GM18499 (cell line): ENCODE measurements at regions not wholly inside any gene's neighbourhood (a gene's known extent, or its start where the extent isn't known, plus 50 kb on each side); places are given as distances from the start of the nearest gene placed in this dataset.
A peak's percentile ranks its signal among the peaks of the same experiment; 100 is the strongest.

Source experiments
- ATAC-seq: cut with Tn5 transposase; IDR thresholded peaks from one replicate; pipeline ENCODE4 v1.9.1; 2021; ENCODE audit warnings: moderate number of reproducible peaks; ENCODE audit not compliant: insufficient read depth, unreplicated experiment

DNA sequence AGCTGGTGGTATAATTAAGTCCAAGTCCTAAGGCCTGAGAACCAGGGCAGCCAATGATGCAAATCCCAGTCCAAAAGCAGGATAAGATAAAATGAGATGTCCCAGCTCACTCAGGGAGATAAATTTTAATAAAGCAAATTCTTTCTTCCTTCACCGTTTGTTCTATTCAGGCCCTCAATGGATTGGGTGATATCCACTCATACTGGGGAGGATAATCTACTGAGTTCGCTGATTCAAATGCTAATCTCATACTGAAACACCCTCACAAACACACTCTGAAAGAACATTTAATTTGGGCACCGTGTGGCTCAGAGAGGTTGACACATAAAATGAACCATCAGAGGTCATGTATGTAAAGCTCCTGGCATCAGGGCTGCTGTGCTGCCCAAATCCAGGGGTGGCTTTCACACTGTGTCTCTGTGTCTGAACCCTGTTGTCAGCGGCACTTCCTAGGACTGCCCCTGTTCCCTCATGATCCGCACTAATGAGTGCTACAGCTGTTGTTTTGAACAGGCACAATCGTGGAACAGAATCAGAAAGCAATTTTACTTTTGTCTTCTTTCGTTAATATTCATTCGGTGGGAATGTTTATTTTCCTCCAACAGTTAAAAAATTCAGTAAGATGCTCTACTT, 428.5 kb upstream of the FBXO33 start:
- ATAC-seq: no peak

DNA sequence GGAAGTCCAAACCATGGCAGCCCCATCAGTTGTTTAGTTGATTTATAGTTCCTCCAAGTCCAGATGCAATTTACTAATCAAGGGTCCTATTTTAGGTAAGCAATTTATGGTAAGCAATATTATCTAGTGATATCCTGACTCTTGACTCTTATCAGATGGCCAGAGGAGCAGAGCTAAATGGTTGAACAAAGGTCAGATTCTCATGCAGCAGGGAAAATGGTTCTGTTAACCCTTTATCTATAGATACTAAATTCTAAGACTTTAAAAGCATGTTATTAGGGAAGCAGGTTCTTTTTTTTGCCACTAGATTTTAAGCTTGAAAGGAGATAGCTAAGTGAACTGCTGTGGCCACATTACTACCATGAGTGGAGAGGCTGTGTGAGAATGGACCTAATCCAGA, 427.1 kb upstream of the FBXO33 start:
- no peak for ATAC-seq

DNA sequence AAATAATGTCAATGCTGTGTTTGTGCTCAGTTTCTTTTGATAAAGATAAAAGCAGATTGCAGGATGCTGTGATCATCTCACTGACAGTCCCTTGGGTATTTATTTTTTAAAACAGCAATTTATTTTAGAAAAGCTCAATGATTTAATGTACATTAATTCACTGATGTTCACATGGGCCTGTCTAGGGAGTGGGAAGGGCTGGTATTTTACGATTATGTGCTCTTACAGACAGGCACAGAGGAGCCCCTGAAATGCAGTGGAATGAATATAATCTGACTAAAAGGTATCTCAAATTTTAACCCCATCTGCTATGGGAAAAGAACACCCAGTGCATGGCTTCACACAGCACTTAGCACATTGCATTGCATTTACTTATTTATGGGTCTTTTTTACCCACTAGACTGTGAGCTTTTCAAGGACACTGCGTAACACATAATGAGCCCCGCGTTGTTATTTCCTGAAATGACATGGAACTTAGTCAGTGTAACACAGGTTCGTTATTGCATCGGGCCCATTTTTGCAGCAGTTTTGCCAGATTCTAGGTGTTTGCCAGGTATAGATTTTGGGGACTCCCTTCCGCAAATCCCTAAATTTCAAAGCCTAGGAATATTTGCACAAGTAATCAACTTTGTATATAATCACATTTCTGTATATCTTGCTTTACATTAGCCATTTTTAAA, 425.3 kb upstream of the FBXO33 start:
- ATAC-seq: no peak

DNA sequence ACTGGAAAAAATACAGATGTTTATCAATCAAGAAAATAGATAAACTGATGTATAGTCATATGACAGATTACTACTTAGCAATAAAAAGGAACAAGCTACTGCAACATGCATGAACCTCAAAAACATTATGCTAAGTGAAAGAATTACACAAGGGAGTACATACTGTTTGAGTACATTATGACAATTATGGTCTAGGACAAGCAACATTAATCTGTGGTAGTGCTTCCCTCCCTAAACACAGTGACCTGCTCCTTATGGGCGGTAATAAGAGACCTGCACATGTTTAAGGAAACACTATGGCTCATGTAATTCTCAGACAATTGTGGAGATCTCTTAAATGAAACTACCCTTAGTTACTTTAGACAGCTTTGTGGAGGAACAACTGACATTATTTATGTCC, 421.2 kb upstream of the FBXO33 start:
- no peak for ATAC-seq

DNA sequence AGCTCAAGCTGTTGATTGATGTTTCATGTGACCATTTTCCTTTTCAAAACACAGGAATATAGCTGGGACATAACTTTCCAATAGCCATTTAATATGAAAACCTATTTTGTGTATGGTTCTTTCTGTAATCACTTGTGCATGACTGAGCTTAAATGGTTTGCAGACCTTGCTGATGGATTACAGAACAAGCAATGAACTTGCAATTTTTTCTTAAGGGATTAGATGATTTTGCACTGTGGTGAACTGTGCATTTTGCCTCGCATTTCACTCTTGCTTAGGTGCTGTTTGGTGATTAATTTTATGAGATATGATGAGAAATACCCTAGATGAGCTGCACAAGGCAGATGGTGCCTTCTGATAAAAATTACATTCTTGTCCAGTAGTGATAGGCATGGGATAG, 419.0 kb upstream of the FBXO33 start:
- ATAC-seq: no peak

DNA sequence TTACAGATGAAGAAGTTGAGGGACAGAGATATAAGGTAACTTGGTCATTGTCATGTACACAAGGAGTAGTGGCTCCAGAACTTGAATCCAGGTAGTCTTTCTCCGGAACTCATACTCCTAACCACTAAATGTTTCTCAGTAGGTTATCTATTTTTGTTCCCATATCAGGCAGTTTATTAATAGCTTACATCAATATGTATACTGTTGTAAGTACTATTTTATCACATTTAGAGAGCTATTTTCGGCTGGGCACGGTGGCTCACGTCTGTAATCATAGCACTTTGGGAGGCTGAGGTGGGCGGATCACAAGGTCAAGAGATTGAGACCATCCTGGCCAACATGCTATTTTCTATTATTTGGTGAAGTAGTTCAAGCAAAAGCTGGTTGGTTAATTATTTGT, 415.6 kb upstream of the FBXO33 start:
- ATAC-seq: no peak

DNA sequence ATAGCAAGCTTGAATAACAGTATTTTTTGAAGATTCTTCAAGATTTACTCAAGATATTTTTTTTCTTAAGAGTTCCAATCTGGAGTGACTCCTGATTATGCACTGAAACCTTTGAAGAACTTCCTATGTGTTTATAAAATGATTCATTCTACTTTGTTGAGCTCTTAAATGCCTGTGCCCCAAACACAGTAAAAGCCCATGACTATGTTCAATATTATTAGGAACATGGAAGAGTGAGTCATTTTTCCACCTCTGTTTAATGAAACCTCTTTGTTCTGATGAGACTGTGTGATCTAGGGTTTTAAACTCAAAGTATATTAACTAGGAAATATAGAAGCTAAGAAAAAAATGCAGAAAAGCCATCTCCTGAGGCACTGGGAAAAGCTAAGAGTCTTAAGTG, 415.0 kb upstream of the FBXO33 start:
- ATAC-seq: no peak

DNA sequence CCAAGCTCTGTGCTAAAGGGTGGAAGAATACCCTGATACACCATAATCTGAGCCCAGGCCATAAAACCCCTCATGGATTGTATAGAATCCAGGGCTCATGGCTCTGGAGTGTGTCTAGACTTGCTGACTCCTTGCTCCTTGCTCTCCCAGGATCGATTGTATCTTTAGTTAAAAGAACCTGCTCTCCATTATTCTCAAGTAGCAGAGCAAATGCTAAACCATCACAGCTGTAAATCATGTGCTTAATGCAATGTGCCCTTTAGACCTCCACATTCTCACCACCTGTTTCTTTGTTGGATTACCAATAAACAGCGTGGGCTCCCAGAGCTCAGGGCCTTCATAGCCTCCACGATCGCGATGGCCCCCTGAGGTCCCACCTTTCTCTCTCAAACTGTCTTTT, 411.6 kb upstream of the FBXO33 start:
- ATAC-seq: no peak

DNA sequence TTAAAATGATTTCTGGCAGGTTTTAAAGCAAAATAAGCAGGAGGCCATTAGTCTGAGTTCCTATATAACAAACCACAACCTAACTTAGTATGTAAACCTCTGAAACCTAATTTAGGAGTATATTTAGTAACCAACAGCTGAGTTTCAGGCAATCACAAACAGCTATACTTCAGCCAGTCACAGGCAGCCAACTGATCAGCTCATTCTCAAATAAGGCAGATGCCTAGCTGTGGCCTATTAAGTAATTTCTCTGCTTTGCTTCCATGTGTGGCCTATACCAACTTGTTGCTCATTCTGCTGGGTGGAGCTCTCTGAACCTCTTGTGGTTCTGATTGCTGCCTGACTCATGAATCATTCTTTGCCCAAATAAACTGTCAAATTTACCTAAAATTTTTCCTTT, 408.9 kb upstream of the FBXO33 start:
- ATAC-seq: no peak

DNA sequence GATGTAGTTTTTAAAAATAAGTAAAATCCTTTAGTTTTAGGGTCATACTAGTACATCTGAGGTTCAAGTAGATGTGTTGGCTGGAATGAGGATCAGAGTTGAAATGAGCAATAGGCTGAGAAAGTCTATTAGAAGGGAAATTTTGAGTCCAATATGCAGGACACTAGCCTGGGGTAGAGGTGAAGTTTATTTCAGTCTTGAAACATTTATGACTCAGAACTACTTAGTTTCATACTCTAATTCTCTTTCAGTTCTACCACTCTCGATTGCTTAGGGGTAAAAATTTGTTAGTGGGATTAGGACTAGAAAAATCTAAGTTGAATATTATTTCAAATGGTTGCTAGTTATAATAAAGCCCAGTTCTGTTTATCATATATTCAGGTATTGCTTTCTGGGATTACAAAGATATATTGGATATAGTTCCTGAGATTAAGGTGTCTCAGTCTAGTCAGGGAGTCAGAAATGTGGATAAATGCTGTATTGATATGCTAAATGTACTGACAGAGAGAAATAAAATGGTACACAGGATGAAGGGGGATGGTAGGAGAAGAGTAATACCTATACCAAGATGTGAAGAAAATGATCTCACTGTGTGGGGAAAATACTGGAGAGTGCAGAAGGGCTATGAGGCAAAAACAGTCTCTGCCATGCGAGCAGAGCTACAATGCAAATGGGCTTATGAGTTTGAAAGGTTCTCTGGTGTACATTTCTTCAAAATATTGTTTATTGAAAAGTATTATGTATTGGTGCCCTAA, 395.8 kb upstream of the FBXO33 start:
- ATAC-seq: peak; percentile 99

DNA sequence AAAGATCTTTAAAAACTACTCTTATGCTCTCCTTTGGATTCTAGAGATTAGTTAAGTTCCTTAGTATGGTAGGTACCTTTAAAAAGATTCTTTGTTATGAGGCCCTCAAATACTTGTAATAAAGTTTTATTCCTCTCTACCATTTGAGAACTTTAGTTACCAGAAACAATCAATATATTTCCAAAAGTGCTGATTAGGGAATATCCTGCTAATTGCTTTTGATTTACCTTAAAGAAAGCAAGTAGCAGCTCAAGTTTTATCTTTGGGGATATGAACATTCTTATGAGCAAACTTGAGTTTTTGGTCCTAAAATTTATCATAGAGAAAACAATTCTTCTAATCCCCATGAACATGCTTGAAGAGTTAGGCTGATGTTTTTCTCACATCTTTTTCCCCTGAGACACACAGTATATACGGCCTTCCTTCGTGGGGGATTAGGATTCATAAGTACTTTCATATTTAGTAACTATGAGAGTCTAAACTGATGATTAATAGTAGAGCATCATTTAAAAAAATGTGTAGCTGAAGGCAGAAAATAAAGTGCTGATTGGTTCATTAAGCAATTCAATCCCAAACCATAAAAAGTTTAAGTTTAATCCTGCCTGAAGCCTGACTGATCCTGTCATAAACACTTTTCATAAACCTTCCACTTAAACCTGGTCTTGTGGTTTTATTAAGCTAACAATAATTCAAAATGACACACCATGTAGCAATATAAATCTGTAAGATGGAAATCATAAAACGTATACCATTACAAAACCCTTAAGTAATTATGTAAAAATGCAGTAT, 380.5 kb upstream of the FBXO33 start:
- no peak for ATAC-seq

DNA sequence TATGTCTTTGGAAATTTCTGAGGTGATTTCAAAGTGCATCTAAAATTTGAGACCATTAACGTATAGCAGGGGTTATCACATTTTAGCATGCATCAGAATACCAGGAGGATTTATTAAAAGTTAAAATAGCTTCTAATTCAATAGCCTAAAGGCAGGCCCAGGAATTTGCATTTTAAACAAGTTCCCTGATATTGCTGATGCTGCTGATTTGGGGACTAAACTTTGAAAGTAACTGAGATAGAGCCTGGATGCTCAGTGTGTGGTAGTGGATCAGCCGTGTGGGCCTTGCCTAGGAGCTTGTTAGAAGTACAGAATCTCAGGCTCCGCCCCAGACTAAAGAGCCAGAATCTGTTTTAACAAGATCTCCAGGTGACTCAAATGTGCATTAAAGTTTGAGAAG, 375.0 kb upstream of the FBXO33 start:
- no peak for ATAC-seq

DNA sequence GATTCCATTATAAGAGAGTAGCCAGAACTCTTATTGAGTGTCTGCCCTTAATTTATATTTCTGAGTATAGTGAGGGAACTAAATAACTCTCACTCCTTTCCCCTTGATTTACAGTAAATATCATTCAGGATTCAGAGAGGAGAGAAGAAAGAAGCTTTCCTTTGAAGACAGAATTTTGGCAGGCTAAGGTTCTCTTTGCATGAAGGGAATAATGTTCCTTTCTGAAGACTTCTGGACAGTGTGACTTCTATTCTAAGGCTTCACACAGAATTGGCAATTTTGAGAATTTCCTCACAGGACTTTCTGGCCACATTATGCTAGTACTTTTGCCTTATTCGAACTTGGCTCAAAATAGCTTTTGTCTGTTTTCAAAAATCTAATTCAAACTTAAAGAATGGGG, 352.2 kb upstream of the FBXO33 start:
- ATAC-seq: no peak

DNA sequence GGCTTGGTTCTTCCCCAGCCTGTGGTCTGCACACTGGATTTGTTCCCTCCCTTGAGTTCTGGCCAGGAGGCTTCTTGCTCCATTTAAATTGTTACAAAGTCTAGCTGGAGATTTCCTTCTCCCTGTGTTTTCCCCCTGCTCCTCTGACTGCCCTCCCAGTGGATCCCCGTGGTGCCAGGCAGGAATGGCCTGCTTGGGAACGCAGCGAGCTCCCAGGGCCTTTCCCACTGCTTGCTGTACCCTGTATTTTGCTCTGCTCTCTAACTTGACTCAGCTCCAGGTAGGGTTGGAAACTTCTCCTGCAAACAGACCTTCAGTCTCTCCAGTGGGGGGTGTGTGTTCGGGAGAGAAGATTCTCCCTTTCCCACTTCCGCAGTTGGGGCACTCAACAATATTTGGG, 349.2 kb upstream of the FBXO33 start:
- ATAC-seq: no peak

DNA sequence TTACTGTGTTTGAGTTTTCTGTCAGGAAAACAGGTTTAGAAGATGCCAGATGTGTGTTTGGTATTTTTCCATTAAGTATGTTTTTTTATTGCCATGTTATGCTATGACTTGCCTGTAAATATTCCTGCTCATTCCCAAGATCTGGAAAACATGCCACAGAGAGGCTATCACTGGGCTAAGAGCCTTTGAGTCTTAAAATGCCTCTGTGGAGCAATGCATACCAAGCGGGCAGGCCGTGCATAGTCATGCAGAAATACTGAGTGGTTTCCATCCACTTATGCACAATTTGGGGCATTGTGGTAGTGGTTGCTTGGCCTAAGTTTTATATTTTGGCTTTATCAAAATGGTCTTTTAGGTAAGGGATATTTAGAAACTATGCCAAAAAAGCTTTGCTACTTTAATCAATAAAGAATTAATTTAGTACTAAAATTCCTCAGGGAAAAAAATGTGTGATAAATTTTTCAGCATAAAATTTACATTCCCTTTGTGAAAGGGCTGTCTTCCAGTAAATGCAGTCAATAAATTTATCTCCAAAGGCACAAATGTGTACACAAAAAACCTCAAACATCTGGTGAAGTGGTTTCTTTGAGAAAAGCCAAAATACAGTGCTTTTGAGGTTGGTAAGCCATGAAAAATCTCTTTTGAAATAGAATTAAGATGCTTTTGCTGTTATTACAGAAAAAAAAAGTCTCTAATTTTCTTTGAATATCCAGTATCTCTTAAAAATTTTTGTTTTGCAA, 341.3 kb upstream of the FBXO33 start:
- no peak for ATAC-seq

DNA sequence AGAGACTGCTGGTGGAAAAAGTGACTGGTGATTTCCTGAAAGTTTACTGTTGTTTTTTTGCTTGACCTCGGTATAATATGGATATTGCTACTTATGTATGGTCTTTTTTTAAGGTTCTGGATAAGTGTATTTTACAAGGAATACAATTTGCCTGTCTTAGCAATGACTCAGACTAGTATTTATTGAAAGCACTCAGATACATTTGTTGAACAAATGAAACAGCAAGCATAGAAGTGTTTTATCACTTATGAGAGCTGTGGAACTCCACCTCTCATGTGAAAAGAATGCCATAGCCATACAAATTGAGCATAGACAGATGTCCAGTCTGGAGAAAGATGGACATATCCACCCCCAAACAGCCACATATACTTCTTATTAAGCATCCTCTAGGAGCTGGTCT, 340.4 kb upstream of the FBXO33 start:
- ATAC-seq: no peak

DNA sequence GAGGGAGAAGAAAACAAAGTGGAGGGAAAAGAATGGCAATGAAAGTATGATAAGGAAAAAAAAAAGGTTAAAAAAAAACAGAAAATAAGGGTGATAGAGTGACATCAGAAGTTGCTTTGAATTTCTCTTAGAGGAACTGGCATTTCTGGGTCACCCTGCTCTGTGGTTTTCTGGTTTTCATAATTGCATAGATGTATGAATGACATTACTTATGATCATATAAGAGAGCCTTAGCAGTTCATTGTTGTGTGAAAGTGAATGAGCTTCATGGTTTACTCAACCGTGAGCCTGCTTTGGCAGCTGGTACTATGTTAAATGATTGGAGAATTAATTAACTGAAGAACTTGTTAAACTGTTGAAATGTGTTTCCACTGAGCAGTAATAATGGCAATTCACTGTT, 336.4 kb upstream of the FBXO33 start:
- no peak for ATAC-seq

DNA sequence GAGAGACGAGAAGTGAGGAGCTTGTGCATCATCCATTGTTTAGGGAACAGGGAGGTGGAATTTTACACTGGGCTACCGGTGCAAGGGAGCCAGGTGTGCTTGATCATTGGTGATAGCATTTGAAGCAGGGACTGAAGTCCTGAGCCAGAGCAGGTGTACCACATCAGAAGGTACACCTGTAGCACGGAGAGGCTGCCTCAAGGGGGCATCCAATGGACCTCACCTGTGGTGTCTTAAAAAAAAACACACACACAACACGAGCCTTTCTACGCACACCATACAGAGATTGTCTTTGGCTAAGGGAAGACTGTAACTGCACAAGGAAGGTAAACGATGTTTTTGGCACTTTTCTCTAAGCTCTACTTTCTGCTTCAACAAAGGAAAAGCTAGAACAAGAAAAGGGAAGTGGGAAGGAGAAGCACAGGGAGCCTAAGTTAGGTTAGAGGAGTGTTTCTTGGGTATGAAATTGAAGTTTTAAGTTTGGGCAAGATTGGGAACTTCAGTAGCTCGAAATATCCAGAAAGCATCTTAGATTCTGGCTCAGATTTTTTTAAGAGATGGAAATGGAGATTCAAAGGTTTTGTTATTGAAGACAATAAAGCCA, 334.3 kb upstream of the FBXO33 start:
- no peak for ATAC-seq

DNA sequence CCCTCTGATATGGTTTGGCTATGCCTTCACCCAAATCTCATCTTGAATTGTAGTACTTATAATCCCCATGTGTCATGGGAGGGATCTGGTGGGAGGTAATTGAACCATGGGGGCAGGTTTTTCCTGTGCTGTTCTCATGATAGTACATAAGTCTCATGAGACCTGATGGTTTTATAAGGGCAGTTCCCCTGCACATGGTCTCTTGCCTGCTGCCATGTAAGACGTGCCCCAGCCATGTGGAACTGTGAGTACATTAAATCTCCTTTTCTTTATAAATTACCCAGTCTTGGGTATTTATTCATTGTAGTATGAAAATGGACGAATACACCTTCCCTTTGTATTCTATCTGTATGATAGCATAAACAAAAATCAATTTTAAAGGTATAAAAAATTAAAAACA, 333.4 kb upstream of the FBXO33 start:
- no peak for ATAC-seq

DNA sequence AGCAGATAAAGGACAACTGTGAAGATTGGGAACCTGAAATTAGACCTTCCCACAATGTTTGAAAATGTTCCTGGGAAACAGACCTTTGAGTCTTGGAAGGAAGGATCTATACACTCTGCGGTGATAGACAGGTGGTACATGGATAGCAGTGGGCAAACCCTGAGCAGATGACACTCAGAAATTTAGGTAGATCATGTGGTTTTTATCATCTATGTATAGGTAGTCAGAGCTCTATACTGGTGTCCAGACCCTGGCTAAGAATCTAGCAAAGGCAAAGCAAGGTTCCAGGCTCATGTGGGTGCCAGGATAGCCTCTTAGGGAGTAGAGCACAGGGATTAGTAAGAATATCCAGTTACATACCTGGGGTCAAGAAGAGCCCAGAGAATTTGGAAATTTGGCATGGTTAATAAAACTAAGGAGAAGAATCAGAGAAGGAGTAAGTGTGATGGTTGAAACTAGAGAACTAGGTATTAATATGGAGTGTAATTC, 331.2 kb upstream of the FBXO33 start:
- ATAC-seq: peak; percentile 28
